Cardiac fibroblast (primary cell): ENCODE measurements at regions not wholly inside any gene's neighbourhood (a gene's known extent, or its start where the extent isn't known, plus 50 kb on each side); places are given as distances from the start of the nearest gene placed in this dataset.

Experiments used
- DNase-seq, 2 donors: peaks; one replicate each; pipeline versions ENCODE4 v3.0.0 to v3.0.0-alpha.2; 2010; ENCODE audit warnings: low read depth in 2 of 2
- H3K4me3 ChIP-seq, 2 donors: replicated peaks in 1 of 2; 1 replicate in 1 of 2; 2 replicates in 1 of 2; pipeline ENCODE4 v1.5.1; 2011; ENCODE audit warnings: low read depth in 2 of 2, low read length in 2 of 2, mild to moderate bottlenecking in 2 of 2, moderate library complexity in 1 of 2
- TF ChIP-seq, protein P1 (sequence below): IDR thresholded peaks from one replicate; pipeline ENCODE4 v1.5.1; 2011; ENCODE audit warnings: low read depth, mild to moderate bottlenecking, low read length, inconsistent platforms

DNA sequence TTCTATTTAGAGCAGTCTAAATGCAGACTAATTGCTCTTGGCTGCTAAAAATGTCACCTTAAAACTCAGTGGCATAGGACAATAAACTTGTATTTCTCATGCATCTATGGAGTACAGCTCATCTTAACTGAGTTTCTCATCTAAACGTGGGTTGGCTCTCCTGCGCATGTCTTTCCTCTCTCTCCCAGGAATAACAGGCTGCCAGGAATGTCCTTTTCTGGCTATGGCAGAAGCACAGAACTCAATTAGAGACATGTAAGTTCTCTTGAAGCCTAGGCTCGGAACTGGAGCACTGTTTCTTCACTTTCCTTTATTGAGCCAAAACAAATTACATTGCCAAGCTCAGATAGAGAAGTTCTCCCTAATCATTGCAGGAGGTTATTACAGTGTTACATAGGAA lies 722.3 kb upstream of the FLRT2 start:
- TF ChIP-seq, protein P1, sequence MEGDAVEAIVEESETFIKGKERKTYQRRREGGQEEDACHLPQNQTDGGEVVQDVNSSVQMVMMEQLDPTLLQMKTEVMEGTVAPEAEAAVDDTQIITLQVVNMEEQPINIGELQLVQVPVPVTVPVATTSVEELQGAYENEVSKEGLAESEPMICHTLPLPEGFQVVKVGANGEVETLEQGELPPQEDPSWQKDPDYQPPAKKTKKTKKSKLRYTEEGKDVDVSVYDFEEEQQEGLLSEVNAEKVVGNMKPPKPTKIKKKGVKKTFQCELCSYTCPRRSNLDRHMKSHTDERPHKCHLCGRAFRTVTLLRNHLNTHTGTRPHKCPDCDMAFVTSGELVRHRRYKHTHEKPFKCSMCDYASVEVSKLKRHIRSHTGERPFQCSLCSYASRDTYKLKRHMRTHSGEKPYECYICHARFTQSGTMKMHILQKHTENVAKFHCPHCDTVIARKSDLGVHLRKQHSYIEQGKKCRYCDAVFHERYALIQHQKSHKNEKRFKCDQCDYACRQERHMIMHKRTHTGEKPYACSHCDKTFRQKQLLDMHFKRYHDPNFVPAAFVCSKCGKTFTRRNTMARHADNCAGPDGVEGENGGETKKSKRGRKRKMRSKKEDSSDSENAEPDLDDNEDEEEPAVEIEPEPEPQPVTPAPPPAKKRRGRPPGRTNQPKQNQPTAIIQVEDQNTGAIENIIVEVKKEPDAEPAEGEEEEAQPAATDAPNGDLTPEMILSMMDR: no peak
- DNase-seq: no peak

GRCh38 chr14:84809158-84809557 lies 720.8 kb upstream of the FLRT2 start:
- H3K4me3 ChIP-seq: no peak overlapping the region
- TF ChIP-seq, protein P1: no peak
- DNase-seq: no peak

More for the DNA sequence above, 722.3 kb upstream of the FLRT2 start:
- no peak overlapping the region for H3K4me3 ChIP-seq

DNA sequence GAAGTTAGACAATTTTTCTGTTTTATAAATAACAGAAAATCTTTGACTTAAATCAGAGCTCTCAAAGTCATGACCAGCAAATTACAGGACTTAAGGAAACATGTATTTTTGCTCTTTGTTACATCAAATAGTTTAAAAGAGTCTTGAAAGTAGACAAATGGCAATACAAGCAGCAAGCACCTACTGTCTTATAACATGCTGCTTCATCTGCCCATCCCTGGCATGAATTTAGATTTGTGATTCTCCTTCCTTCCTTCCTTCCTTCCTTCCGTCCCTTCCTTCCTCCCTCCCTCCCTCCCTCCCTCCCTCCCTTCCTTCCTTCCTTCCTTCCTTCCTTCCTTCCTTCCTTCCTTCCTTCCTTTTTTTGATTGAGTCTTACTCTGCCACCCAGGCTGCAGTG lies 715.6 kb upstream of the FLRT2 start:
- no peak for DNase-seq
- H3K4me3 ChIP-seq: no peak overlapping the region
- TF ChIP-seq, protein P1: no peak

DNA sequence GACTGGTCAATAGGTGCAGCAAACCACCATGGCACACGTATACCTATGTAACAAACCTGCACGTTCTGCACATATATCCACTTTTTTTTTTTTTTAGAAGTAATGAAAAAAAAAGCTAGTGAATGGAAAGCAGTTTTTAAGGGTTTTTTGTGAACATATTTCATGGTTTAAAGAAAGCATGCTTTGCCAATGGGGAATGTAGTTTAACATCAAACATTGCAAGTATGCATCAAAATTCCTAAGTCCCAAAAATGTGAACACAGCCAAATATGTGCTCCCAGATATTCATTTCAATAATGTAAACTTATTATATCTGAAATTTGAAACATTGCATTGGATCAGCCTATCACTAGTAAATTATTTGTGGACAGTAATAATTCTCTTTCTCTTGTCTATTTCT lies 710.4 kb upstream of the FLRT2 start:
- TF ChIP-seq, protein P1: no peak
- no peak for DNase-seq
- no peak overlapping the region for H3K4me3 ChIP-seq

- DNase-seq: peak in 1 of 2 donors; percentile 1
- TF ChIP-seq, protein P1: no peak
- H3K4me3 ChIP-seq: no peak overlapping the region
These were observed 704.3 kb upstream of the FLRT2 start for GRCh38 chr14:84825481-84826251.

DNA sequence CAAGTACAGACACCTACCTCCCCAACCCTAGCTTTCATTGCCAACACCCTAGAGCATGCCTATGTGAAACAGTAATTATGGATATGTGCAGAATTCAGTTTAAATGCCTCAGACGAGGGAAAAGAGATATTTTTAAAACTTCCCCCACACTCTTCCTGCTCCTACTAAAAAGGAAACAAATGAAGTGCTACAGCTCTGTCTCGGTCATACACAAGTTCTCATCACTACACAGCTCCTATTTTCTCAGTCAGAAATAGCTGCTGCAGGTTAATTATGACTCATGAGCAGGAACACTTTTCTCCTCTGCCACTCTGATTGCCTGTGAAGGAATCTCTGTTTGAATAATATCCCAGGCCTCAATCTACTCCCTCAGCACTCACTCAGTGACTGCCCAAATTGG lies 703.6 kb upstream of the FLRT2 start:
- no peak overlapping the region for H3K4me3 ChIP-seq
- DNase-seq: no peak
- TF ChIP-seq, protein P1: no peak

DNA sequence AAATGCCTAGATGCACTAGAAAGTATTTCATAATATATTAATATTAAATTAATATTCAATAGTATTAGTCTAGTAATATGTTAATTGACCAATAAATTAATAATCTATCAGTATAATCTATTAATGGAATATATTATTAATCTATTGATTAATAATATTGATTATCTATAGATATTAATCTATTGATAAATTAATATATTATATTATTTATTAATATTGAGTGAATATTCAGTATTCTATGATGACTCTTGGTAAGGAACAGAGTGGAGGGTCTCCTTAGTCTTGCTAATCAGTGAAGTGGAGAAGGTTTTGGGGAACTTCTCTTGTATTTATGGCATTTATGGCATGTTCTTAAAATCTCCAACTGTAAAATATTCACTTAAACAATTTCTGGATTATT lies 679.3 kb upstream of the FLRT2 start:
- no peak for DNase-seq
- no peak overlapping the region for H3K4me3 ChIP-seq
- TF ChIP-seq, protein P1: no peak
